ENCODE measurements at regions not wholly inside any gene's neighbourhood (a gene's known extent, or its start where the extent isn't known, plus 50 kb on each side); places are given as distances from the start of the nearest gene placed in this dataset.

GRCh38 chr4:62410371-62411003 is 1210.4 kb downstream of the ADGRL3 start:
- intact Hi-C loops (cut with DNase I): no loop called here
- Histone ChIP-seq H3K4me1 (no peaks in the 10 kb centered on the region), H3K4me3 (no peak overlapping the region), H3K27me3 (no peaks in the 10 kb centered on the region), H3K36me3 (no peaks in the 10 kb centered on the region), H3K27ac (no peak overlapping the region), H3K9me3 (no peaks in the 10 kb centered on the region)
- 62 to 69% methylated on average over 3 of the region's 3 CpGs for WGBS, 2 donors
- TF ChIP-seq CTCF (IDR thresholded peaks at IDR 0.05): no peak
- no peak for TF ChIP-seq POLR2A (IDR thresholded peaks at IDR 0.05)
- DNase-seq: no peak

- H3K27ac ChIP-seq: no peak overlapping the region
- H3K4me3 ChIP-seq: no peak overlapping the region
- no peak for DNase-seq
- no peaks in the 10 kb centered on the region for H3K4me1 ChIP-seq
- intact Hi-C loops (cut with DNase I): no loop called here
- no peaks in the 10 kb centered on the region for H3K27me3 ChIP-seq
- TF ChIP-seq POLR2A (IDR thresholded peaks at IDR 0.05) (no peak), CTCF (IDR thresholded peaks at IDR 0.05) (no peak)
- no peaks in the 10 kb centered on the region for H3K9me3 ChIP-seq
- no peaks in the 10 kb centered on the region for H3K36me3 ChIP-seq
Observed at GRCh38 chr4:62408454-62408853, 1208.3 kb downstream of the ADGRL3 start.

GRCh38 chr4:62407534-62407933 is 1207.4 kb downstream of the ADGRL3 start:
- H3K27ac ChIP-seq: no peak overlapping the region
- TF ChIP-seq CTCF (IDR thresholded peaks at IDR 0.05) (no peak), POLR2A (IDR thresholded peaks at IDR 0.05) (no peak)
- DNase-seq: no peak
- H3K27me3 ChIP-seq: no peaks in the 10 kb centered on the region
- intact Hi-C loops (cut with DNase I): no loop called here
- WGBS, 2 donors: 75 to 88% methylated on average over 1 of the region's 1 CpG
- no peaks in the 10 kb centered on the region for H3K4me1 ChIP-seq
- H3K4me3 ChIP-seq: no peak overlapping the region
- no peaks in the 10 kb centered on the region for H3K36me3 ChIP-seq
- no peaks in the 10 kb centered on the region for H3K9me3 ChIP-seq

DNA sequence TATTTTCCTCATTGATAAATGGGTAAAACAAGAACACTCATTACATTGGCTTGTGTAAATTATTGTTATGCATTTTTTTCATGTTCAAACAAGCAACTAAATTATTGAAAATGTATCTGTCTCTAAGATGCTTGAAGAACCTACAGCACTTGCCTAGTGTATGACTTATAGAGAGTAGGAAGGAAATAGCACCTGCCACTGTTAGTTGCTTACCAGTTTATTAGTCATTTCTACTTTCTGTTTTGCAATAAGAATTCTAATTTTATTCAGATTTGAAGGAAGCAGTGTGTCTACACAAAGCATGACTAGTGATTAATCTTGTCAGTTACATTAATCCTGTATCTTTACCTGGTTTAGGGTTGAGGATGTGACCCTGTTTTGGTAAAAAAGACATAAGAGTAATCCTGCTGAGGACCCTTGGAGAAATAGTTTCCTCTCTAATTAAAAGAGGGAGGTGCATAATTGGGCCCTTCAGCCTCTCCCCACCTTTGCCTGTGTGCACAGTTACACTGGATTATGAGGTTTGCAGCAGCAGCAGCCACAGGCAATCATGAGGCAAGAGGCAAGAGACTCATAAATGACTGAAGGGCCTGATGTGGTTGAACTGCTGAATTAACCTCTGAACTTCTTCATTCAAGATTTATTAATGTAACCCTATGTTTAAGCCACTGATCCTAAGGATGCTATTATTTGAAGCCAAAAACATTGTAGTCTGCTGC is 1202.1 kb downstream of the ADGRL3 start:
- intact Hi-C loops (cut with DNase I): no loop called here
- no peaks in the 10 kb centered on the region for H3K27me3 ChIP-seq
- no peak for DNase-seq
- H3K4me1 ChIP-seq: no peaks in the 10 kb centered on the region
- H3K27ac ChIP-seq: no peak overlapping the region
- TF ChIP-seq CTCF (IDR thresholded peaks at IDR 0.05): no peak
- no peak for TF ChIP-seq POLR2A (IDR thresholded peaks at IDR 0.05)
- no peaks in the 10 kb centered on the region for H3K9me3 ChIP-seq
- H3K36me3 ChIP-seq: no peaks in the 10 kb centered on the region
- H3K4me3 ChIP-seq: no peak overlapping the region

DNA sequence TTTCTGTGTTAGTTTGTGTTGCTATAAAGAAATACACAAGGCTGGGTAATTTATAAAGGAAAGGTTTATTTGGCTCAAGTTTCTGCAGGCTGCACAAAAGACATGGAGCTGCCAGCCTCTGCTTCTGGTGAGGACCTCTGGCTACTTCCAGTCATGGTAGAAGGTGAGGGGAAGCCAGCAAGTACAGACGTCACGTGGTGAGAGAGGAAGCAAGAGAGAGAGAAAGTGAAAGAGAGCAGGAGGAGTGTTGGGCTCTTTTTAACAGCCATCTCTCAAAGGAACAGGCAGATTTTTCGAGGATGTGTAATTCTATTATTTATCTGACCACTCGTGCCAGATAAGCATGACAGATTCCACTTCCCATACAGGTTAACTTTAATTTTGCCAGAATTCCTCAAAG is 1199.1 kb downstream of the ADGRL3 start:
- intact Hi-C loops (cut with DNase I): no loop called here
- Histone ChIP-seq H3K27ac (no peak overlapping the region), H3K4me3 (no peak overlapping the region), H3K4me1 (no peaks in the 10 kb centered on the region), H3K27me3 (no peaks in the 10 kb centered on the region), H3K9me3 (no peaks in the 10 kb centered on the region), H3K36me3 (no peaks in the 10 kb centered on the region)
- 30 to 37% methylated on average over 4 of the region's 4 CpGs for whole genome bisulfite sequencing, 2 donors
- no peak for TF ChIP-seq CTCF (IDR thresholded peaks at IDR 0.05)
- no peak for TF ChIP-seq POLR2A (IDR thresholded peaks at IDR 0.05)
- DNase-seq: no peak

Measured in esophagus squamous epithelium (tissue), 5 donors.